ENCODE measurements at regions not wholly inside any gene's neighbourhood (a gene's known extent, or its start where the extent isn't known, plus 50 kb on each side); places are given as distances from the start of the nearest gene placed in this dataset.

- no peaks in the 10 kb centered on the region for H3K4me1 ChIP-seq (ENCODE audit: control insufficient read depth, extremely low read depth, insufficient read depth, low read length)
- no peaks in the 10 kb centered on the region for H3K9me1 ChIP-seq (ENCODE audit: control insufficient read depth, extremely low read depth, insufficient read depth, low read length)
- FAIRE-seq, result no peak
- H3K4me3 ChIP-seq (ENCODE audit: control insufficient read depth in 2 of 3, extremely low read depth in 1 of 3, insufficient read depth in 2 of 3, low read depth in 1 of 3, low read length in 3 of 3), result no peak overlapping the region
- dilution Hi-C loops (cut with MboI; ENCODE audit: extremely low pct_ligation_motif_present, low sequenced_read_pairs), result no loop called here
- H3K9me3 ChIP-seq (ENCODE audit: control insufficient read depth, low read depth, low read length), result peaks cover 2% of the 10 kb centered on the region
- H3K4me2 ChIP-seq (ENCODE audit: control insufficient read depth, extremely low read depth, insufficient read depth, low read depth, low read length), result no peak overlapping the region
- H3K27ac ChIP-seq (ENCODE audit: control insufficient read depth, insufficient read depth, low read length), result no peak overlapping the region
- no peaks in the 10 kb centered on the region for H3K79me2 ChIP-seq (ENCODE audit: control insufficient read depth, insufficient read depth, low read length)
- H2AFZ ChIP-seq (ENCODE audit: control insufficient read depth, low read length), result no peak overlapping the region
- no peak for DNase-seq (ENCODE audit: low read depth, low spot score)
- H4K20me1 ChIP-seq (ENCODE audit: control insufficient read depth, extremely low read depth, insufficient read depth, low read length), result no peaks in the 10 kb centered on the region
- no peak for TF ChIP-seq EZH2 (IDR thresholded peaks at IDR 0.05; ENCODE audit: low read length)
- no peak for TF ChIP-seq CTCF (optimal IDR thresholded peaks at IDR 0.05 in 1 of 3, IDR thresholded peaks at IDR 0.05 in 1 of 3, conservative IDR thresholded peaks at IDR 0.05 in 1 of 3; ENCODE audit: extremely low read depth in 1 of 3, insufficient read depth in 2 of 3, low read length in 3 of 3)
- H3K9ac ChIP-seq (ENCODE audit: control insufficient read depth, extremely low read depth, insufficient read depth, low read length), result no peak overlapping the region
- no peaks in the 10 kb centered on the region for H3K36me3 ChIP-seq (ENCODE audit: control insufficient read depth in 2 of 2, extremely low read depth in 1 of 2, insufficient read depth in 2 of 2, low read length in 2 of 2)
- H3K27me3 ChIP-seq (ENCODE audit: control insufficient read depth, extremely low read depth, insufficient read depth, low read length), result no peaks in the 10 kb centered on the region
Measured at GRCh38 chr6:92648364-92649086, 770.8 kb downstream of the EPHA7 start.

- FAIRE-seq (no peak), DNase-seq (ENCODE audit: low read depth, low spot score) (no peak)
- no peaks in the 10 kb centered on the region for H3K4me1 ChIP-seq (ENCODE audit: control insufficient read depth, extremely low read depth, insufficient read depth, low read length)
- H3K9ac ChIP-seq (ENCODE audit: control insufficient read depth, extremely low read depth, insufficient read depth, low read length), result no peak overlapping the region
- TF ChIP-seq EZH2 (IDR thresholded peaks at IDR 0.05; ENCODE audit: low read length) (no peak), CTCF (optimal IDR thresholded peaks at IDR 0.05 in 1 of 3, IDR thresholded peaks at IDR 0.05 in 1 of 3, conservative IDR thresholded peaks at IDR 0.05 in 1 of 3; ENCODE audit: extremely low read depth in 1 of 3, insufficient read depth in 2 of 3, low read length in 3 of 3) (no peak)
- no peaks in the 10 kb centered on the region for H3K9me1 ChIP-seq (ENCODE audit: control insufficient read depth, extremely low read depth, insufficient read depth, low read length)
- no peaks in the 10 kb centered on the region for H3K36me3 ChIP-seq (ENCODE audit: control insufficient read depth in 2 of 2, extremely low read depth in 1 of 2, insufficient read depth in 2 of 2, low read length in 2 of 2)
- H3K4me3 ChIP-seq (ENCODE audit: control insufficient read depth in 2 of 3, extremely low read depth in 1 of 3, insufficient read depth in 2 of 3, low read depth in 1 of 3, low read length in 3 of 3), result no peak overlapping the region
- H3K27ac ChIP-seq (ENCODE audit: control insufficient read depth, insufficient read depth, low read length), result no peak overlapping the region
- peaks cover 2% of the 10 kb centered on the region for H3K9me3 ChIP-seq (ENCODE audit: control insufficient read depth, low read depth, low read length)
- no peak overlapping the region for H2AFZ ChIP-seq (ENCODE audit: control insufficient read depth, low read length)
- H3K79me2 ChIP-seq (ENCODE audit: control insufficient read depth, insufficient read depth, low read length), result no peaks in the 10 kb centered on the region
- no peaks in the 10 kb centered on the region for H3K27me3 ChIP-seq (ENCODE audit: control insufficient read depth, extremely low read depth, insufficient read depth, low read length)
- no peaks in the 10 kb centered on the region for H4K20me1 ChIP-seq (ENCODE audit: control insufficient read depth, extremely low read depth, insufficient read depth, low read length)
- no peak overlapping the region for H3K4me2 ChIP-seq (ENCODE audit: control insufficient read depth, extremely low read depth, insufficient read depth, low read depth, low read length)
- dilution Hi-C loops (cut with MboI; ENCODE audit: extremely low pct_ligation_motif_present, low sequenced_read_pairs), result no loop called here
Measured at GRCh38 chr6:92647630-92648029, 771.7 kb downstream of the EPHA7 start.

Data from keratinocyte (primary cell).